HG03469 (cell line): ENCODE measurements at regions not wholly inside any gene's neighbourhood (a gene's known extent, or its start where the extent isn't known, plus 50 kb on each side); places are given as distances from the start of the nearest gene placed in this dataset.
"Not testable (repeated sequence)": the region's sequence is repeated elsewhere in the genome, so short reads cannot be mapped to it uniquely, and the experiment has no call there.

ENCODE experiments used
- ATAC-seq: cut with Tn5 transposase; IDR thresholded peaks from one replicate; pipeline ENCODE4 v1.9.1; 2021; ENCODE audit warnings: mild to moderate bottlenecking, moderate library complexity, moderate number of reproducible peaks; ENCODE audit not compliant: unreplicated experiment

GRCh38 chr2:241999184-241999583, 129.7 kb downstream of the RTP5 start:
- ATAC-seq = no peak

- no peak for ATAC-seq
Observed at GRCh38 chr2:242001853-242002252, 132.3 kb downstream of the RTP5 start.

- no peak for ATAC-seq
Observed at GRCh38 chr2:242002944-242003343, 133.4 kb downstream of the RTP5 start.

- no peak for ATAC-seq
Observed at GRCh38 chr2:242004223-242004901, 134.8 kb downstream of the RTP5 start.

- ATAC-seq = no peak
Observed at GRCh38 chr2:242004902-242005230, 135.3 kb downstream of the RTP5 start.

GRCh38 chr2:242006091-242006634, 136.6 kb downstream of the RTP5 start:
- ATAC-seq = not testable (repeated sequence)

GRCh38 chr2:242008908-242009307, 139.4 kb downstream of the RTP5 start:
- ATAC-seq = not testable (repeated sequence)

- not testable (repeated sequence) for ATAC-seq
Observed at GRCh38 chr2:242009846-242010245, 140.3 kb downstream of the RTP5 start.

- ATAC-seq = not testable (repeated sequence)
Observed at GRCh38 chr2:242010252-242011166, 141.0 kb downstream of the RTP5 start.

- no peak for ATAC-seq
Observed at GRCh38 chr2:242011167-242011513, 141.6 kb downstream of the RTP5 start.

- no peak for ATAC-seq
Observed at GRCh38 chr2:242011516-242011915, 142.0 kb downstream of the RTP5 start.

- ATAC-seq = no peak
Observed at GRCh38 chr2:242011991-242012764, 142.6 kb downstream of the RTP5 start.

- ATAC-seq = no peak
Observed at GRCh38 chr2:242012956-242013764, 143.6 kb downstream of the RTP5 start.

GRCh38 chr2:242013771-242014170, 144.2 kb downstream of the RTP5 start:
- no peak for ATAC-seq

- no peak for ATAC-seq
Observed at GRCh38 chr2:242015108-242016065, 145.9 kb downstream of the RTP5 start.

GRCh38 chr2:242017086-242017485, 147.6 kb downstream of the RTP5 start:
- no peak for ATAC-seq

- ATAC-seq = not testable (repeated sequence)
Observed at GRCh38 chr2:242018416-242018815, 148.9 kb downstream of the RTP5 start.

GRCh38 chr2:242019344-242019743, 149.8 kb downstream of the RTP5 start:
- no peak for ATAC-seq
